H1 (cell line): ENCODE measurements at regions not wholly inside any gene's neighbourhood (a gene's known extent, or its start where the extent isn't known, plus 50 kb on each side); places are given as distances from the start of the nearest gene placed in this dataset.

ENCODE experiments used
- CTCF ChIA-PET: fragments of 300-600 bp; sonication (Branson Sonifier 250); formaldehyde crosslinking; loops from one replicate; lab custom pipeline; 2021; ENCODE audit not compliant: partially characterized antibody; lab: Charles Lee
- POLR2A ChIA-PET: fragments of 300-600 bp; sonication (Branson Sonifier 250); formaldehyde crosslinking; loops from one replicate; lab custom pipeline; 2021; ENCODE audit warnings: inconsistent platforms; ENCODE audit not compliant: partially characterized antibody; lab: Charles Lee
- DNase-seq, 2 experiments: peaks; one replicate each; pipeline versions ENCODE4 v3.0.0 to v3.0.0-alpha.2; 2010 to 2022; ENCODE audit warnings: low spot score in 2 of 2, low read depth in 1 of 2, mixed read lengths in 1 of 2
- FAIRE-seq: peaks from 2 replicates; lab custom pipeline; 2011; peaks lifted over from hg19 to GRCh38; lab: Jason Lieb, UNC
- H2AFZ ChIP-seq: 2 replicates; pipeline ENCODE4 v1.8.1; 2012; ENCODE audit warnings: low read length, inconsistent platforms
- H2AK5ac ChIP-seq: 2 replicates; pipeline ENCODE4 v1.6.1; 2013; ENCODE audit warnings: low read depth, low read length
- H2BK120ac ChIP-seq: replicated peaks from 2 replicates; pipeline ENCODE3; 2013; ENCODE audit warnings: low read depth, low read length, inconsistent platforms
- H2BK12ac ChIP-seq: 2 replicates; pipeline ENCODE4 v1.6.1; 2013; ENCODE audit warnings: low read depth, low read length
- H2BK15ac ChIP-seq: 2 replicates; pipeline ENCODE4 v1.6.1; 2013; ENCODE audit warnings: low read length
- H2BK20ac ChIP-seq: 2 replicates; pipeline ENCODE4 v1.6.1; 2013; ENCODE audit warnings: low read length
- H2BK5ac ChIP-seq: 2 replicates; pipeline ENCODE4 v1.6.1; 2013; ENCODE audit warnings: low read depth, low read length
- H3K14ac ChIP-seq: 2 replicates; pipeline ENCODE4 v1.6.1; 2013; ENCODE audit warnings: inconsistent platforms; ENCODE audit not compliant: insufficient read length
- H3K18ac ChIP-seq: 2 replicates; pipeline ENCODE4 v1.6.1; 2013; ENCODE audit warnings: low read length; ENCODE audit errors: extremely low read depth
- H3K23ac ChIP-seq: 2 replicates; pipeline ENCODE4 v1.6.1; 2013; ENCODE audit warnings: inconsistent platforms; ENCODE audit not compliant: insufficient read length
- H3K23me2 ChIP-seq: 2 replicates; pipeline ENCODE4 v1.6.1; 2013; ENCODE audit warnings: low read depth, low read length
- H3K27ac ChIP-seq: 2 replicates; pipeline ENCODE4 v1.6.1; 2011; ENCODE audit warnings: low read depth, low read length, inconsistent platforms
- H3K27me3 ChIP-seq, 4 experiments: replicated peaks in 1 of 4; 1 replicate in 1 of 4; 2 replicates in 3 of 4; pipeline versions ENCODE4 v1.6.1 to v1.8.1; 2011 to 2013; ENCODE audit warnings: low read length in 3 of 4, mild to moderate bottlenecking in 3 of 4, inconsistent platforms in 2 of 4, mixed read lengths in 2 of 4, moderate library complexity in 1 of 4; ENCODE audit not compliant: control insufficient read depth in 3 of 4, insufficient read depth in 3 of 4; ENCODE audit errors: extremely low read depth in 1 of 4
- H3K36me3 ChIP-seq, 4 experiments: 2 replicates each; pipeline versions ENCODE4 v1.6.1 to v1.8.1; 2011 to 2013; ENCODE audit warnings: mild to moderate bottlenecking in 4 of 4, low read length in 3 of 4, moderate library complexity in 2 of 4, control low read depth in 1 of 4, inconsistent platforms in 1 of 4; ENCODE audit not compliant: insufficient read depth in 4 of 4, control insufficient read depth in 2 of 4
- H3K4ac ChIP-seq: replicated peaks from 2 replicates; pipeline ENCODE3; 2013; ENCODE audit warnings: low read length, low read depth, mixed read lengths, inconsistent platforms; ENCODE audit not compliant: insufficient read length
- H3K4me1 ChIP-seq, 4 experiments: replicated peaks in 1 of 4; 1 replicate in 1 of 4; 2 replicates in 3 of 4; pipeline versions ENCODE4 v1.6.1 to v1.8.1; 2011 to 2013; ENCODE audit warnings: low read length in 3 of 4, inconsistent platforms in 2 of 4, mixed read lengths in 1 of 4; ENCODE audit not compliant: insufficient read depth in 4 of 4, control insufficient read depth in 3 of 4
- H3K4me2 ChIP-seq, 2 experiments: 2 replicates each; pipeline versions ENCODE4 v1.6.1 to v1.8.1; 2011 to 2013; ENCODE audit warnings: low read depth in 2 of 2, low read length in 2 of 2, control low read depth in 1 of 2, inconsistent platforms in 1 of 2, mild to moderate bottlenecking in 1 of 2; ENCODE audit not compliant: insufficient read depth in 1 of 2
- H3K4me3 ChIP-seq, 4 experiments: fragments of 200-600, 300-600 bp in 1 of 4; sonication (generic), shearing (Covaris generic), sonication (Bioruptor Twin) in 1 of 4; 2 replicates each; pipeline versions ENCODE4 v1.5.1 to v1.8.1; 2011 to 2016; ENCODE audit warnings: low read length in 4 of 4, low read depth in 3 of 4, control low read depth in 2 of 4, inconsistent platforms in 2 of 4, mild to moderate bottlenecking in 2 of 4, mixed read lengths in 1 of 4, moderate library complexity in 1 of 4; ENCODE audit not compliant: insufficient read depth in 2 of 4; ENCODE audit errors: extremely low read depth in 1 of 4
- H3K56ac ChIP-seq: replicated peaks from 2 replicates; pipeline ENCODE3; 2013; ENCODE audit warnings: low read depth, mild to moderate bottlenecking, mixed read lengths, low read length, inconsistent platforms; ENCODE audit not compliant: insufficient read length
- H3K79me1 ChIP-seq: 2 replicates; pipeline ENCODE4 v1.6.1; 2013; ENCODE audit warnings: low read depth, low read length, control low read depth
- H3K79me2 ChIP-seq, 2 experiments: 2 replicates each; pipeline versions ENCODE4 v1.6.1 to v1.8.1; 2012 to 2013; ENCODE audit warnings: low read length in 2 of 2, mild to moderate bottlenecking in 2 of 2, inconsistent platforms in 1 of 2; ENCODE audit not compliant: insufficient read depth in 2 of 2, control insufficient read depth in 1 of 2
- H3K9ac ChIP-seq, 4 experiments: replicated peaks in 1 of 4; 1 replicate in 1 of 4; 2 replicates in 3 of 4; pipeline versions ENCODE4 v1.6.1 to v1.8.1; 2011 to 2013; ENCODE audit warnings: low read depth in 3 of 4, low read length in 3 of 4, control low read depth in 2 of 4, mild to moderate bottlenecking in 2 of 4, moderate library complexity in 2 of 4, inconsistent platforms in 1 of 4; ENCODE audit errors: extremely low read depth in 1 of 4
- H3K9me3 ChIP-seq, 2 experiments: 2 replicates each; pipeline versions ENCODE4 v1.6.1 to v1.8.1; 2012 to 2013; ENCODE audit warnings: mild to moderate bottlenecking in 2 of 2, moderate library complexity in 2 of 2, control low read depth in 1 of 2, inconsistent platforms in 1 of 2, low read depth in 1 of 2, low read length in 1 of 2, mixed read lengths in 1 of 2; ENCODE audit not compliant: insufficient read depth in 2 of 2
- H4K20me1 ChIP-seq, 2 experiments: replicated peaks in 1 of 2; 2 replicates each; pipeline versions ENCODE3 to v1.8.1; 2011 to 2013; ENCODE audit warnings: inconsistent platforms in 2 of 2, low read length in 2 of 2, mild to moderate bottlenecking in 1 of 2; ENCODE audit not compliant: insufficient read depth in 2 of 2, control insufficient read depth in 1 of 2
- H4K5ac ChIP-seq: 2 replicates; pipeline ENCODE4 v1.6.1; 2013; ENCODE audit warnings: low read length, low read depth, mixed read lengths, inconsistent platforms; ENCODE audit not compliant: insufficient read length
- H4K8ac ChIP-seq: 2 replicates; pipeline ENCODE4 v1.8.0; 2013; ENCODE audit warnings: mild to moderate bottlenecking, moderate library complexity, low read length, inconsistent platforms; ENCODE audit not compliant: insufficient read depth; ENCODE audit errors: extremely low read depth
- H4K91ac ChIP-seq: replicated peaks from 2 replicates; pipeline ENCODE3; 2013; ENCODE audit warnings: low read length, mixed read lengths, inconsistent platforms; ENCODE audit not compliant: insufficient read length
- BACH1 ChIP-seq: IDR thresholded peaks from 2 replicates; pipeline ENCODE4 v1.6.1; 2012; ENCODE audit warnings: low read length, improper control_type of control experiment
- CBX8 ChIP-seq: fragments of 300-800, 300-1000 bp; sonication (generic); IDR thresholded peaks from 2 replicates; pipeline ENCODE4 v1.7.1; 2016; ENCODE audit warnings: low read depth, low read length, borderline replicate concordance
- EP300 ChIP-seq, 2 experiments: IDR thresholded peaks; 1 replicate in 1 of 2; 2 replicates in 1 of 2; pipeline ENCODE4 v1.6.1; 2011 to 2012; ENCODE audit warnings: low read depth in 2 of 2, low read length in 2 of 2, mild to moderate bottlenecking in 2 of 2, borderline replicate concordance in 1 of 2, inconsistent platforms in 1 of 2, moderate library complexity in 1 of 2
- GABPA ChIP-seq: IDR thresholded peaks from 2 replicates; pipeline ENCODE4 v1.6.1; 2011; ENCODE audit warnings: mild to moderate bottlenecking, low read length, moderate library complexity, borderline replicate concordance; ENCODE audit not compliant: insufficient read depth
- NANOG ChIP-seq: IDR thresholded peaks from 2 replicates; pipeline ENCODE4 v1.6.1; 2011; ENCODE audit warnings: low read length, low read depth, mild to moderate bottlenecking, inconsistent platforms; ENCODE audit not compliant: insufficient read depth, poor library complexity, severe bottlenecking
- PHF8 ChIP-seq: fragments of 200-600 bp; sonication (generic); conservative IDR thresholded peaks from 2 replicates; pipeline ENCODE4 v1.7.1; 2012; ENCODE audit warnings: low read depth, mild to moderate bottlenecking, inconsistent platforms, low read length, moderate library complexity
- RBBP5 ChIP-seq: IDR thresholded peaks from 2 replicates; pipeline ENCODE4 v1.7.1; 2012; ENCODE audit warnings: low read depth, mild to moderate bottlenecking, inconsistent platforms, low read length, moderate library complexity, borderline replicate concordance
- RNF2 ChIP-seq: fragments of 200-900, 300-1000 bp; sonication (generic); IDR thresholded peaks from 2 replicates; pipeline ENCODE4 v1.7.1; 2016; ENCODE audit warnings: borderline replicate concordance, low read depth, mild to moderate bottlenecking, antibody characterized with exemption, low read length; ENCODE audit not compliant: poor library complexity, severe bottlenecking; ENCODE audit errors: missing control alignments
- SIN3A ChIP-seq, 2 experiments: IDR thresholded peaks in 1 of 2; conservative IDR thresholded peaks in 1 of 2; 2 replicates each; pipeline ENCODE4 v1.6.1; 2011 to 2012; ENCODE audit warnings: low read length in 2 of 2, improper control_type of control experiment in 1 of 2, low read depth in 1 of 2, mild to moderate bottlenecking in 1 of 2
- SP1 ChIP-seq: IDR thresholded peaks from 2 replicates; pipeline ENCODE4 v1.6.1; 2011; ENCODE audit warnings: low read depth, low read length
- SP4 ChIP-seq: IDR thresholded peaks from 2 replicates; pipeline ENCODE4 v1.6.1; 2012; ENCODE audit warnings: low read length, inconsistent platforms
- SUZ12 ChIP-seq: fragments of 200-600 bp; sonication (generic); IDR thresholded peaks from 2 replicates; pipeline ENCODE4 v1.6.1; 2012; ENCODE audit warnings: mild to moderate bottlenecking, inconsistent platforms, low read length, moderate library complexity, mixed read lengths
- TAF1 ChIP-seq: IDR thresholded peaks from 2 replicates; pipeline ENCODE4 v1.6.1; 2011; ENCODE audit warnings: mild to moderate bottlenecking, low read depth, low read length
- TBP ChIP-seq: IDR thresholded peaks from 2 replicates; pipeline ENCODE4 v1.6.1; 2011; ENCODE audit warnings: low read depth, low read length, improper control_type of control experiment
- WGBS, 2 experiments: shearing (Covaris generic) in 1 of 2; methylation state at CpG; one replicate each; pipeline versions ENCODE4 v1.1.6 to v1.1.7; 2013 to 2015; ENCODE audit warnings: low lambda C conversion rate in 2 of 2, mixed read lengths in 2 of 2, inconsistent platforms in 1 of 2, low coverage in 1 of 2, missing lambda C conversion rate in 1 of 2; ENCODE audit not compliant: insufficient replicate concordance in 2 of 2, insufficient coverage in 1 of 2, insufficient read length in 1 of 2; ENCODE audit errors: extremely low coverage in 1 of 2, missing lambda C conversion rate in 1 of 2; 5-methylcytosine and 5-hydroxymethylcytosine counted together

DNA sequence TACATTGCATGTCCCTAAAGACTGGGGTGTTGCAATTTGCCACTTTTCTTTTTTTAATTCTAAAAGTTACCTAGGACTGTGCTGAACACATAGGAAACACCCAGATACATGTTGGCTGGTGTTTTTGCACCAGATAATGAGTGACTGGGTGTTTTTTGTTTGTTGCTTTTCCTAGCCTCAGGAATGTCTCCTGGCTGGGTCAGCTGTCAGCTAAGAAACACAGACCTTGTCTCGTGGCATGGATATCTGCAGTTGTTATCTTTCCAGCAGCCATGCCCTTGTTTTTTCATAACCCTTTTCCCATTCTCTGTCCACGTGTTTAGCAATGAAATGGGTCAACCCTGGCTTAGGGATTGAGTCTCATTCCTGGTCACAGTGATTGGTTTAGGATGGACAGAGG lies 433.9 kb upstream of the ZMIZ1 start:
- Histone ChIP-seq H3K56ac (no peak overlapping the region), H3K9me3 (no peaks in the 10 kb centered on the region), H2BK5ac (no peak overlapping the region), H3K4me2 (no peak overlapping the region), H3K27ac (no peak overlapping the region), H3K4ac (no peak overlapping the region), H3K79me1 (no peaks in the 10 kb centered on the region), H2AFZ (no peak overlapping the region), H4K5ac (no peak overlapping the region), H3K4me1 (no peaks in the 10 kb centered on the region), H2AK5ac (no peak overlapping the region), H3K23ac (no peak overlapping the region), H3K18ac (no peak overlapping the region), H3K36me3 (no peaks in the 10 kb centered on the region), H3K9ac (no peak overlapping the region), H4K91ac (no peak overlapping the region), H2BK120ac (no peak overlapping the region), H2BK12ac (no peak overlapping the region), H4K8ac (no peak overlapping the region), H2BK15ac (no peak overlapping the region), H3K79me2 (no peaks in the 10 kb centered on the region), H3K14ac (no peak overlapping the region), H4K20me1 (no peaks in the 10 kb centered on the region), H2BK20ac (no peak overlapping the region), H3K4me3 (no peak overlapping the region), H3K27me3 (no peaks in the 10 kb centered on the region; a peak in 1 of 7 replicates), H3K23me2 (no peaks in the 10 kb centered on the region)
- no peak for FAIRE-seq
- no peak for DNase-seq
- CTCF ChIA-PET, result interaction anchor here (0.5 to 1.7 kb wide), 4 partner anchors 23 to 938 kb away, joined by 3 to 5 read pairs (median 4); no protein-coding TSS in a partner anchor
- 75% methylated on average over 2 of the region's 2 CpGs; no CpG with 5 or more reads in 1 of the 2 experiments for WGBS, 2 experiments
- POLR2A ChIA-PET, result no interaction called here
- TF ChIP-seq RBBP5 (no peak), PHF8 (no peak), RNF2 (no peak), TAF1 (no peak), SP1 (no peak), TBP (no peak), EP300 (IDR thresholded peaks at IDR 0.05; ENCODE audit: borderline replicate concordance in 1 of 2, low read depth in 2 of 2, low read length in 2 of 2) (no peak), BACH1 (no peak), CBX8 (no peak), SUZ12 (no peak), NANOG (no peak), SIN3A (conservative IDR thresholded peaks at IDR 0.05 in 1 of 2, IDR thresholded peaks at IDR 0.05 in 1 of 2; ENCODE audit: low read depth in 1 of 2, low read length in 2 of 2) (no peak), SP4 (no peak), GABPA (no peak)
